ENCODE measurements at regions not wholly inside any gene's neighbourhood (a gene's known extent, or its start where the extent isn't known, plus 50 kb on each side); places are given as distances from the start of the nearest gene placed in this dataset.

GRCh38 chr9:118059484-118060278, 355.5 kb downstream of the TLR4 start:
- ATAC-seq = no peak
- H3K27me3 Mint-ChIP-seq = no peaks in the 10 kb centered on the region
- no peaks in the 10 kb centered on the region for H3K9me3 ChIP-seq (ENCODE audit: control insufficient read depth, low read length, poor library complexity, severe bottlenecking)
- H3K4me1 Mint-ChIP-seq = no peaks in the 10 kb centered on the region
- H3K27ac Mint-ChIP-seq = no peak overlapping the region
- H3K36me3 Mint-ChIP-seq (ENCODE audit: low read depth) = no peaks in the 10 kb centered on the region
- no peak overlapping the region for H3K4me3 Mint-ChIP-seq
- no peak for DNase-seq

- no peak overlapping the region for H3K27ac Mint-ChIP-seq
- ATAC-seq (no peak), DNase-seq (no peak)
- peaks cover 6% of the 10 kb centered on the region for H3K27me3 Mint-ChIP-seq
- H3K36me3 Mint-ChIP-seq (ENCODE audit: low read depth) = peaks cover 2% of the 10 kb centered on the region
- no peak overlapping the region for H3K4me3 Mint-ChIP-seq
- H3K4me1 Mint-ChIP-seq = no peaks in the 10 kb centered on the region
- no peaks in the 10 kb centered on the region for H3K9me3 ChIP-seq (ENCODE audit: control insufficient read depth, low read length, poor library complexity, severe bottlenecking)
Observed at GRCh38 chr9:118083161-118083560, 379.0 kb downstream of the TLR4 start.

DNA sequence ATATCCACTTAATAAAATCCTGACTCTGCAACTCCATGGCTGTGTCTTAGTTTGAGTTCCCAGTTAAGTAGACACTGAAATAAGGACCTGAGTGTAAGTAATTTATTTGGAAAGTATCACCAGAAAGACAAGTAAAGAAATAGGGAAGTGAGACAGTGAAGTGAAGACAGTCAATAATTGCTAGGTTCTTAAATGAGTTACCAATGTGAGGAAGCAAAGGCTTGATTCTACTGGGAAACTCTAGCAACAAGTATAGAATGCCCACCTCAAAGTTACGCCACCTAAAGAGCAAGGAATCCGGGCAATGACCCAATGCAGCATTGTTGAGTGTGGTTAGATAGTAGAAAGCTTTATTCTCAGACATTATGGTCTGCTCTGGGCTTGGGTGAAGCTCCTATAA, 383.9 kb downstream of the TLR4 start:
- no peak overlapping the region for H3K27ac Mint-ChIP-seq
- no peak overlapping the region for H3K4me3 Mint-ChIP-seq
- no peaks in the 10 kb centered on the region for H3K9me3 ChIP-seq (ENCODE audit: control insufficient read depth, low read length, poor library complexity, severe bottlenecking)
- no peak for ATAC-seq
- H3K4me1 Mint-ChIP-seq = no peaks in the 10 kb centered on the region
- no peaks in the 10 kb centered on the region for H3K27me3 Mint-ChIP-seq
- no peak for DNase-seq
- H3K36me3 Mint-ChIP-seq (ENCODE audit: low read depth) = no peaks in the 10 kb centered on the region

DNA sequence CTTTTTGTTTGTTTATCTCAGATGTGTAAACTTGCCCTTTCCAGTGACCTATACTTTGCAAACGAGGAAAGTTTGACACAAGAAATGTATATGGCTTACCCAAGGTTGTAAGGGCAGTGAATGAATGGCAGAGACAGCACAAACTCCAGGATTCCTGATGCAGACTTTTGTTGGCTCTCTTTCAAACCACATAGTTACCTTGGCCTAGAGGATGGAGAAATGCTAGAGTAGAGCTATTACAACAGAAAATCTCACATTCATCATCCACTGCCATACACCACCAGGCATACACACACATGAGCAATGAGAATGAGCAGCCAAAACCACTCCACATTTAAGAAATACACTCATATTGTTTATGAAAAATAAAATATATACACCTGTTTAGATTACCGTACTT, 387.0 kb downstream of the TLR4 start:
- ATAC-seq = no peak
- H3K4me1 Mint-ChIP-seq = no peaks in the 10 kb centered on the region

GRCh38 chr9:118091711-118092500, 387.7 kb downstream of the TLR4 start:
- no peaks in the 10 kb centered on the region for H3K9me3 ChIP-seq (ENCODE audit: control insufficient read depth, low read length, poor library complexity, severe bottlenecking)
- no peaks in the 10 kb centered on the region for H3K27me3 Mint-ChIP-seq
- DNase-seq (no peak), ATAC-seq (no peak)
- no peaks in the 10 kb centered on the region for H3K36me3 Mint-ChIP-seq (ENCODE audit: low read depth)
- H3K4me1 Mint-ChIP-seq = no peaks in the 10 kb centered on the region
- no peak overlapping the region for H3K27ac Mint-ChIP-seq
- H3K4me3 Mint-ChIP-seq = no peak overlapping the region

More for the DNA sequence above, 387.0 kb downstream of the TLR4 start:
- H3K4me3 Mint-ChIP-seq = no peak overlapping the region
- DNase-seq = no peak
- H3K9me3 ChIP-seq (ENCODE audit: control insufficient read depth, low read length, poor library complexity, severe bottlenecking) = no peaks in the 10 kb centered on the region
- no peak overlapping the region for H3K27ac Mint-ChIP-seq
- H3K27me3 Mint-ChIP-seq = no peaks in the 10 kb centered on the region
- H3K36me3 Mint-ChIP-seq (ENCODE audit: low read depth) = no peaks in the 10 kb centered on the region

GRCh38 chr9:118094387-118094786, 390.2 kb downstream of the TLR4 start:
- Mint-ChIP-seq H3K4me1 (no peaks in the 10 kb centered on the region), H3K27ac (no peak overlapping the region), H3K27me3 (no peaks in the 10 kb centered on the region), H3K4me3 (no peak overlapping the region), H3K36me3 (ENCODE audit: low read depth) (no peaks in the 10 kb centered on the region)
- H3K9me3 ChIP-seq (ENCODE audit: control insufficient read depth, low read length, poor library complexity, severe bottlenecking) = no peaks in the 10 kb centered on the region
- DNase-seq = no peak
- no peak for ATAC-seq

- Mint-ChIP-seq H3K4me1 (no peaks in the 10 kb centered on the region), H3K36me3 (ENCODE audit: low read depth) (no peaks in the 10 kb centered on the region), H3K4me3 (no peak overlapping the region), H3K27me3 (no peaks in the 10 kb centered on the region), H3K27ac (no peak overlapping the region)
- ATAC-seq (no peak), DNase-seq (no peak)
- H3K9me3 ChIP-seq (ENCODE audit: control insufficient read depth, low read length, poor library complexity, severe bottlenecking) = no peaks in the 10 kb centered on the region
Observed at GRCh38 chr9:118100529-118101419, 396.6 kb downstream of the TLR4 start.

DNA sequence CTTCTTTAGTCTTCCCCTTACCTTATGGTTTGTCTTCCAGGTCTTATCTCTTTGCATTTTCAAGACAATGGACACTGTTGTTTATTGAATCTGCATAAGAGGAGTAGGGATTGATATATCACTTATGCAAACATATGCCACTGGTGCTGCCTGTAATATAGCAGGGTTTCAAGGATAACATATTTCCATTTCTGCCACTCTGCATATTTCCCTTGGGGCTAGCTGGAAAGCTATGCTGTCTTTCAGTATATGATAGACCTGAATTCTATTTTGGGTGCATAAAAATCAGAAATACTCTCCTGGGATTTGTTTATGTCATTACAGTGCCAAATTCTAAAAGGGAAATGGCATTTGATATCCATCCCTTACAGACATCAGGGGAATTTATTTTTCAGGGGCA, 400.2 kb downstream of the TLR4 start:
- DNase-seq (no peak), ATAC-seq (no peak)
- Mint-ChIP-seq H3K4me1 (no peaks in the 10 kb centered on the region), H3K27me3 (no peaks in the 10 kb centered on the region), H3K27ac (no peak overlapping the region), H3K4me3 (no peak overlapping the region), H3K36me3 (ENCODE audit: low read depth) (no peaks in the 10 kb centered on the region)
- H3K9me3 ChIP-seq (ENCODE audit: control insufficient read depth, low read length, poor library complexity, severe bottlenecking) = no peaks in the 10 kb centered on the region

GRCh38 chr9:118108971-118109370, 404.8 kb downstream of the TLR4 start:
- Mint-ChIP-seq H3K4me3 (no peak overlapping the region), H3K36me3 (ENCODE audit: low read depth) (no peaks in the 10 kb centered on the region), H3K27me3 (no peaks in the 10 kb centered on the region), H3K4me1 (no peaks in the 10 kb centered on the region), H3K27ac (no peak overlapping the region)
- no peak for DNase-seq
- H3K9me3 ChIP-seq (ENCODE audit: control insufficient read depth, low read length, poor library complexity, severe bottlenecking) = peaks cover 3% of the 10 kb centered on the region
- ATAC-seq = no peak

DNA sequence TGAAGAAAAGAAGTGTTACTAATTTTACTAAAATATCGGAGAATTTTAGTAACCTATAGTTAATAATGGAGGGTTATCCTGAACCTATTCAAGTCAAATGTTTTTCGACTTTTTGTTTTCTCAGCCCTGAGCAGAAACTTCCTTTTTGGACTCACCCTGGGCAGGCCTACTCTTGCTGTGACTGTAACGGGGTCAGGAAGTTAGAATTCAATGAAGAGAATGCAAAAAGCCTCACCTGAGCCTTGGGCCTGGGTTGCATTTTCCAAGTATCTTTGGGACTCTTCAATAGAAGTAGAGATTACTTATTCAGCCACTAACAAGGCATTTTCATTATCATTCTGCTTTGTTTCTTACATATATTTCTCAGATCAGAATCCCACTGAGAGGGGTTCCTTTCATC, 405.3 kb downstream of the TLR4 start:
- DNase-seq = no peak

DNA sequence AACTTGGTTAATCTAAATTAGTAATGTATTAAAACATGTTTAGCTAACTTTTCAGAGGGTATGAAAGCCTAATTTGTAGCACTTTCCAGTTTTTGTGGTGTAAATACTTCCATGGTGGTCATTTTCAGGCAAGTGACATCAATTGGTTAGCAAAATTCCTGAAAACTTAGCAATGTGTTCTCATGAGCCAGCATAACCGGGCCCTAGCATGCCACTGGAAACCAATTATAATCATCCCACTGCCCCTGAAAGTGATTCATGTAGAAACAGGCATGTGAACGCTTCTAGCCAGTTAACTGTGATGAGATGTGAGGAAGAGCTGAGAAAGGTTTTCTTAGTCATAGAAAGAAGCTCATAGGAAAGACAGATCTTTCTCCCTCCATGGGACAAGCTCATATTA, 417.2 kb downstream of the TLR4 start:
- DNase-seq (no peak), ATAC-seq (no peak)
- no peak overlapping the region for H3K27ac Mint-ChIP-seq
- no peaks in the 10 kb centered on the region for H3K4me1 Mint-ChIP-seq
- H3K36me3 Mint-ChIP-seq (ENCODE audit: low read depth) = no peaks in the 10 kb centered on the region
- H3K9me3 ChIP-seq (ENCODE audit: control insufficient read depth, low read length, poor library complexity, severe bottlenecking) = no peaks in the 10 kb centered on the region
- no peaks in the 10 kb centered on the region for H3K27me3 Mint-ChIP-seq
- no peak overlapping the region for H3K4me3 Mint-ChIP-seq

More for the DNA sequence above, 405.3 kb downstream of the TLR4 start:
- Mint-ChIP-seq H3K4me1 (no peaks in the 10 kb centered on the region), H3K4me3 (no peak overlapping the region), H3K27ac (no peak overlapping the region), H3K27me3 (no peaks in the 10 kb centered on the region), H3K36me3 (ENCODE audit: low read depth) (no peaks in the 10 kb centered on the region)
- ATAC-seq = no peak
- H3K9me3 ChIP-seq (ENCODE audit: control insufficient read depth, low read length, poor library complexity, severe bottlenecking) = peaks cover 3% of the 10 kb centered on the region

GRCh38 chr9:118128313-118128712, 424.1 kb downstream of the TLR4 start:
- no peak for ATAC-seq
- no peaks in the 10 kb centered on the region for H3K9me3 ChIP-seq (ENCODE audit: control insufficient read depth, low read length, poor library complexity, severe bottlenecking)
- Mint-ChIP-seq H3K4me3 (no peak overlapping the region), H3K27me3 (no peaks in the 10 kb centered on the region), H3K4me1 (no peaks in the 10 kb centered on the region), H3K27ac (no peak overlapping the region), H3K36me3 (ENCODE audit: low read depth) (no peaks in the 10 kb centered on the region)
- DNase-seq = no peak

- peaks cover 4% of the 10 kb centered on the region for H3K27me3 Mint-ChIP-seq
- H3K4me1 Mint-ChIP-seq = no peaks in the 10 kb centered on the region
- no peak for ATAC-seq
Observed at GRCh38 chr9:118129541-118129940, 425.3 kb downstream of the TLR4 start.

More at GRCh38 chr9:118129541-118129940, 425.3 kb downstream of the TLR4 start:
- H3K36me3 Mint-ChIP-seq (ENCODE audit: low read depth) = no peaks in the 10 kb centered on the region
- no peak overlapping the region for H3K27ac Mint-ChIP-seq
- H3K9me3 ChIP-seq (ENCODE audit: control insufficient read depth, low read length, poor library complexity, severe bottlenecking) = no peaks in the 10 kb centered on the region
- DNase-seq = no peak
- H3K4me3 Mint-ChIP-seq = no peak overlapping the region

Measured in T-helper 17 cell (primary cell).